Tibial nerve (tissue), 4 donors: ENCODE measurements at regions not wholly inside any gene's neighbourhood (a gene's known extent, or its start where the extent isn't known, plus 50 kb on each side); places are given as distances from the start of the nearest gene placed in this dataset.

Experiments used
- DNase-seq, 2 donors: peaks; one replicate each; pipeline ENCODE4 v3.0.0-alpha.2; 2019; ENCODE audit warnings: low spot score in 2 of 2
- H3K27ac ChIP-seq, 4 donors: fragments of 200-600 bp; sonication (generic) in 3 of 4; one replicate each; pipeline ENCODE4 v1.5.1; 2017 to 2019; ENCODE audit warnings: mild to moderate bottlenecking in 1 of 4
- H3K27me3 ChIP-seq, 2 donors: fragments of 200-600 bp; sonication (generic) in 1 of 2; one replicate each; pipeline versions ENCODE4 v1.5.1 to v1.6.0; 2017 to 2019
- H3K36me3 ChIP-seq, 3 donors: fragments of 200-600 bp; sonication (generic); one replicate each; pipeline ENCODE4 v1.5.1; 2018 to 2019
- H3K4me1 ChIP-seq, 4 donors: fragments of 200-600 bp; sonication (generic) in 3 of 4; one replicate each; pipeline ENCODE4 v1.5.1; 2017 to 2019
- H3K4me3 ChIP-seq, 4 donors: fragments of 200-600 bp; sonication (generic) in 3 of 4; one replicate each; pipeline ENCODE4 v1.5.1; 2017 to 2019; ENCODE audit warnings: mild to moderate bottlenecking in 1 of 4, moderate library complexity in 1 of 4
- H3K9me3 ChIP-seq, 4 donors: fragments of 200-600 bp; sonication (generic) in 3 of 4; one replicate each; pipeline ENCODE4 v1.5.1; 2017 to 2019
- CTCF ChIP-seq, 5 experiments: fragments of 200-600 bp in 3 of 5; fragments of 450-650 bp in 2 of 5; sonication (generic) in 3 of 5; IDR thresholded peaks; one replicate each; pipeline ENCODE4 v1.5.1; 2016 to 2019; ENCODE audit warnings: antibody characterized with exemption in 5 of 5, mild to moderate bottlenecking in 3 of 5, moderate library complexity in 2 of 5
- EP300 ChIP-seq, 2 donors: sonication (generic); formaldehyde crosslinking; IDR thresholded peaks; one replicate each; pipeline ENCODE4 v1.6.1; 2017; ENCODE audit warnings: antibody characterized with exemption in 2 of 2, mild to moderate bottlenecking in 1 of 2
- POLR2A ChIP-seq, 2 donors: fragments of 450-650 bp; IDR thresholded peaks; one replicate each; pipeline ENCODE4 v1.6.1; 2017; ENCODE audit warnings: antibody characterized with exemption in 2 of 2, mild to moderate bottlenecking in 2 of 2, moderate library complexity in 2 of 2
- WGBS, 2 donors: methylation state at CpG; one replicate each; pipeline ENCODE4 v1.1.5; 2018; 5-methylcytosine and 5-hydroxymethylcytosine counted together

- no peaks in the 10 kb centered on the region for H3K9me3 ChIP-seq
- no peak overlapping the region for H3K27ac ChIP-seq
- no peak overlapping the region for H3K4me3 ChIP-seq
- 72% methylated on average over 3 of the region's 3 CpGs for whole genome bisulfite sequencing, 2 donors
- TF ChIP-seq EP300 (IDR thresholded peaks at IDR 0.05) (no peak), CTCF (IDR thresholded peaks at IDR 0.05) (no peak), POLR2A (IDR thresholded peaks at IDR 0.05) (no peak)
- no peaks in the 10 kb centered on the region for H3K27me3 ChIP-seq
- no peak for DNase-seq
- H3K36me3 ChIP-seq: no peaks in the 10 kb centered on the region
- no peaks in the 10 kb centered on the region for H3K4me1 ChIP-seq
Observed at GRCh38 chr9:84490206-84490841, 149.8 kb upstream of the SLC28A3 start.

- Histone ChIP-seq H3K27me3 (no peaks in the 10 kb centered on the region), H3K9me3 (no peaks in the 10 kb centered on the region), H3K27ac (no peak overlapping the region), H3K4me3 (no peak overlapping the region), H3K36me3 (no peaks in the 10 kb centered on the region), H3K4me1 (no peaks in the 10 kb centered on the region)
- TF ChIP-seq CTCF (IDR thresholded peaks at IDR 0.05) (no peak), EP300 (IDR thresholded peaks at IDR 0.05) (no peak), POLR2A (IDR thresholded peaks at IDR 0.05) (no peak)
- DNase-seq: no peak
- 84 to 97% methylated on average over 1 of the region's 1 CpG for WGBS, 2 donors
Observed at GRCh38 chr9:84490842-84491325, 150.3 kb upstream of the SLC28A3 start.

- H3K27me3 ChIP-seq: no peaks in the 10 kb centered on the region
- H3K9me3 ChIP-seq: no peaks in the 10 kb centered on the region
- no peaks in the 10 kb centered on the region for H3K36me3 ChIP-seq
- DNase-seq: no peak
- TF ChIP-seq CTCF (IDR thresholded peaks at IDR 0.05) (no peak), POLR2A (IDR thresholded peaks at IDR 0.05) (no peak), EP300 (IDR thresholded peaks at IDR 0.05) (no peak)
- H3K4me1 ChIP-seq: no peaks in the 10 kb centered on the region
- no peak overlapping the region for H3K4me3 ChIP-seq
- 64 to 78% methylated on average over 3 of the region's 3 CpGs for WGBS, 2 donors
- no peak overlapping the region for H3K27ac ChIP-seq
Observed at GRCh38 chr9:84492366-84493159, 152.0 kb upstream of the SLC28A3 start.

- no peak for DNase-seq
- Histone ChIP-seq H3K9me3 (no peaks in the 10 kb centered on the region), H3K36me3 (no peaks in the 10 kb centered on the region), H3K4me1 (no peaks in the 10 kb centered on the region), H3K27ac (no peak overlapping the region), H3K4me3 (no peak overlapping the region), H3K27me3 (no peaks in the 10 kb centered on the region)
- TF ChIP-seq EP300 (IDR thresholded peaks at IDR 0.05) (no peak), POLR2A (IDR thresholded peaks at IDR 0.05) (no peak)
- WGBS, 2 donors: 81 to 89% methylated on average over 6 of the region's 6 CpGs
Observed at GRCh38 chr9:84493284-84493947, 152.9 kb upstream of the SLC28A3 start.

- Histone ChIP-seq H3K4me3 (no peak overlapping the region), H3K27me3 (no peaks in the 10 kb centered on the region), H3K4me1 (no peaks in the 10 kb centered on the region), H3K9me3 (no peaks in the 10 kb centered on the region), H3K36me3 (no peaks in the 10 kb centered on the region), H3K27ac (no peak overlapping the region)
- WGBS, 2 donors: 15 to 64% methylated on average over 1 of the region's 1 CpG
- TF ChIP-seq POLR2A (IDR thresholded peaks at IDR 0.05): no peak
- TF ChIP-seq CTCF (IDR thresholded peaks at IDR 0.05): no peak
- no peak for TF ChIP-seq EP300 (IDR thresholded peaks at IDR 0.05)
- no peak for DNase-seq
Observed at GRCh38 chr9:84499969-84500582, 159.5 kb upstream of the SLC28A3 start.
